Fibroblast of the aortic adventitia (primary cell): ENCODE measurements at regions not wholly inside any gene's neighbourhood (a gene's known extent, or its start where the extent isn't known, plus 50 kb on each side); places are given as distances from the start of the nearest gene placed in this dataset.

Experiments used
- DNase-seq: peaks from one replicate; pipeline ENCODE4 v3.0.0-alpha.2; 2010; ENCODE audit warnings: low read depth
- H3K4me3 ChIP-seq: 2 replicates; pipeline ENCODE4 v1.5.1; 2011; ENCODE audit warnings: low read depth, mild to moderate bottlenecking, control low read depth, low read length, moderate library complexity
- TF ChIP-seq, protein P1 (sequence below): IDR thresholded peaks from 2 replicates; pipeline ENCODE4 v1.5.1; 2011; ENCODE audit warnings: mild to moderate bottlenecking, low read length, control low read depth, inconsistent platforms; ENCODE audit not compliant: insufficient read depth

DNA sequence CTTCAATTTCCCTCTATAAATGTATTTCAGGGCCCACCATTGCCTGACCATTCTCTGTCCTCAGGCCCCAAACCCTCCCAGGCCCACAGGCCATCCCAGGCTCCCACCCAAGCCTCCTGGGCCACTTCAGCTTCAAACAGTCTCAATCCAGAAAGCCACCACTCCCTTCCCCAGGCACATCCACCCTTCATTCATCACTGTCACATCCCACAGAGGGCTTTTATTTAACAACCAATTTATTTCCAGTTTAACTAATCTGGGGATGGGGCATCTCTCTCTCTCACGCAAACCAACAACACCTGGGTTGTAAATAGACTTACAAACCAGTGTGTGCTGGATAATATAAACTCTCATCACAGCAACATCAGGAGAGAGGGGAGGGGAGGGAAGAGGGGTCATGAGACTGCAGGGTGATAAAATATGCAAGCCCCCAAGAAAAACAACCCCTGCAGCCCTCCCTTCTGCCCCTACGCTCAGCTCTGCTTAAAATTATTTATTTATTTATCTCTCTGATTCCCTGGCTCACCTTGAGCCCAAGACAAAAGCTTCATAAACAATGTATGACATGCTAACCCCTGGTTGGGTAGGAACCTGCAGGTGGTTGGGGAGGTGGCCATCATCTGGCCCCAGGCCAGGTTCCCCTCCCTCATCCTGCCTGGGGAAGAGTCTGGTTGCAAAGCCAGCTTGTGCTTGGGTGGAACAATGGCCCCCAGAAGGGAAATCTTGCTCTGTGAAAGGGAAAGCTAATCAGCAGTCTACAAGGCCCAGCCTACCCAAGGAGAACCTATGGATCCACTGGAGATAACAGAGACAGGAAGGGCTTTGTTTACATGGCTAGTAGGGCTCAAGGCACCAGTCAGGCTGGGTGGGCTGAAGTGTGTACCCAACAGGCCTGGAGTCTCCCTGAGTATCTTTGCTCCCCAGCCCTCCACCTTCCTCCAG, 359.2 kb downstream of the BUD13 start:
- no peak for DNase-seq
- H3K4me3 ChIP-seq = no peak overlapping the region
- TF ChIP-seq, protein P1, sequence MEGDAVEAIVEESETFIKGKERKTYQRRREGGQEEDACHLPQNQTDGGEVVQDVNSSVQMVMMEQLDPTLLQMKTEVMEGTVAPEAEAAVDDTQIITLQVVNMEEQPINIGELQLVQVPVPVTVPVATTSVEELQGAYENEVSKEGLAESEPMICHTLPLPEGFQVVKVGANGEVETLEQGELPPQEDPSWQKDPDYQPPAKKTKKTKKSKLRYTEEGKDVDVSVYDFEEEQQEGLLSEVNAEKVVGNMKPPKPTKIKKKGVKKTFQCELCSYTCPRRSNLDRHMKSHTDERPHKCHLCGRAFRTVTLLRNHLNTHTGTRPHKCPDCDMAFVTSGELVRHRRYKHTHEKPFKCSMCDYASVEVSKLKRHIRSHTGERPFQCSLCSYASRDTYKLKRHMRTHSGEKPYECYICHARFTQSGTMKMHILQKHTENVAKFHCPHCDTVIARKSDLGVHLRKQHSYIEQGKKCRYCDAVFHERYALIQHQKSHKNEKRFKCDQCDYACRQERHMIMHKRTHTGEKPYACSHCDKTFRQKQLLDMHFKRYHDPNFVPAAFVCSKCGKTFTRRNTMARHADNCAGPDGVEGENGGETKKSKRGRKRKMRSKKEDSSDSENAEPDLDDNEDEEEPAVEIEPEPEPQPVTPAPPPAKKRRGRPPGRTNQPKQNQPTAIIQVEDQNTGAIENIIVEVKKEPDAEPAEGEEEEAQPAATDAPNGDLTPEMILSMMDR = no peak

DNA sequence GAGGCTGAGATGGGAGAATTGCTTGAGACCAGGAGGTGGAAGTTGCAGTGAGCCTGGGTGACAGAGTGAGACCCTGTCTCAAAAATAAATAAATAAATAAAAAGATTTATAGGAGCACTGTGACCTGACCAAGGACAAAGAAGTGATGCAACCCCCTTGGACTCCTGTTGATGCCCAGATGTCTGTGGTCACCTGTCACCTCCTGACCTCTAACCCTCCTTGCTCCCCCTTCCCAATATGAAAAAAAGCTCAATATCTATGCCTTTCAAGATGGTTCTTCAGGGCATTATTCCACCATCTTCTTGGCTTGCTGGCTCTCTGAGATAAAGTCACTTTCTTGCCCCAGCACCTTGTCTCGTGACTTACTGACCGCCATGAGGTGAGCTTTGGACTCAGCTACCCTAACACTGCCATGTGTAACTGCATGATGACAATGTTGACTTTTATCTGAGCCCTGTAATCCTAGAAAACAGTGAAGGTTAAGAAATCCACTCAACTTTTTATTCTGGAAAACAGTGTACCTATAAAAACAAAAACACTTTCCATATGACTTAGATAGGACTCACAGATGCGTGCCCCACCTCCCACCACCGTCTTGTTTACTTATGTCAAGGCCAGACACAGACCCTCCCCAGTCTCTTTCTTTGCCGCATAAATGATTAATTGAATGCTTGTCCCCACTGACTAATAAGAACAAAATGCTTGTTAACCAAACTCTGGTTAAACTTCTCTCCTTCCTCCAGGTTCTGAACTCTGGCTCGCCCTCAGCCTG, 360.5 kb downstream of the BUD13 start:
- DNase-seq = no peak

DNA sequence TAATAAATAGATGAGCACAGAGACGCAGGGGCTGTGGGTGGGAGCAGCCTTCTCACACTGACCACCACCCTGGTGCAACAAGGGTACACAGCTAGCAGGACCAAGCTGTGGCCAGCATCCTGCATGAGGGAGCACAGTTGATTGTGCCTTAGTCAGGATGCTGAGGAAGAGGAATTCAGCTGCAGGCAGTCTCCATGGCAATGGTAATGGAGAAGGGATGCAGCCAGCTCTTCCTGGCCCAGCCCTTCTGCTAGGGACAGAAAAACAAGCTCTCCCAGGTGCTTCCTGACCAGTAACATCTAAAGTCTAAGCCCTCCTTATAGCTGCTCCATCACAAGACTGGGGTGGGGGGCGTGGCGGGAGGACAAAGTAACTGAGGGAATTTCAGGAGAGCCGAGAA, 363.5 kb downstream of the BUD13 start:
- TF ChIP-seq, protein P1 = no peak

More for the DNA sequence above, 360.5 kb downstream of the BUD13 start:
- no peak overlapping the region for H3K4me3 ChIP-seq
- TF ChIP-seq, protein P1 = no peak

DNA sequence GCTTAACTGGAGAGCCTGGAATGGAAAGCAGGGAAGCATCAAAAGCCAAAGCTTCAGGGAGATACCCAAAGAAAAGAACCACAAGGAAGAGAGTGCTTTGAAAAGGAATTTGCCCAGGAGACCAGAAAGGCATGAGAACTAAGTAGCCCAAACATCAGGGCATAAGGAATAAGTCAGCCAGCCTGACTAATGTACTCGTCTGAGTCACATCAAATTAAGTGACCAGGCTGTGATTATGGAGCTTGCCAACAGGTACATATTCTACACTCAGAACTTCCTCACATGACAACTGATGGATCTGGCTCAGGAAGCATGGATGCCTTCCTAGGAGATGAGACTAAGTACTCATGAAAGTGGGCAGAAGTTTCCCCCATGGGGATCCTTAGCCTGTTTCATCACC, 366.7 kb downstream of the BUD13 start:
- TF ChIP-seq, protein P1 = no peak
- no peak overlapping the region for H3K4me3 ChIP-seq
- no peak for DNase-seq

More for the DNA sequence above, 363.5 kb downstream of the BUD13 start:
- no peak overlapping the region for H3K4me3 ChIP-seq
- DNase-seq = no peak

DNA sequence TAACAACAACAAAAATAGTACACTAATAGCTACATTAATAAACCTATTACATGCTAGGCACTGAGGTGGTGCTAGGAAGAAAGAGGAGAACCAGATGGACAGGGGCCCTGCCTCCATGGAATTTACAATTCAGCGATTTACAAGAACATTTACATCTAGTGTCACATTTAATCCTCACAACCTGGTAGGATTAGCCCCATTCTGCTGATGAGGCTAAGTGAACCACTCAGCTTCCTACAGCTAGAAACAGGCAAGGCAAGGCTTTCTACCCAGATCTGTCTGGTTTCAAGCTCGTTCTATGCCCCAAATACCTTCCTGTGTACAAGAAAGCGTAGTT, 368.4 kb downstream of the BUD13 start:
- TF ChIP-seq, protein P1 = no peak
- no peak for DNase-seq
- no peak overlapping the region for H3K4me3 ChIP-seq

DNA sequence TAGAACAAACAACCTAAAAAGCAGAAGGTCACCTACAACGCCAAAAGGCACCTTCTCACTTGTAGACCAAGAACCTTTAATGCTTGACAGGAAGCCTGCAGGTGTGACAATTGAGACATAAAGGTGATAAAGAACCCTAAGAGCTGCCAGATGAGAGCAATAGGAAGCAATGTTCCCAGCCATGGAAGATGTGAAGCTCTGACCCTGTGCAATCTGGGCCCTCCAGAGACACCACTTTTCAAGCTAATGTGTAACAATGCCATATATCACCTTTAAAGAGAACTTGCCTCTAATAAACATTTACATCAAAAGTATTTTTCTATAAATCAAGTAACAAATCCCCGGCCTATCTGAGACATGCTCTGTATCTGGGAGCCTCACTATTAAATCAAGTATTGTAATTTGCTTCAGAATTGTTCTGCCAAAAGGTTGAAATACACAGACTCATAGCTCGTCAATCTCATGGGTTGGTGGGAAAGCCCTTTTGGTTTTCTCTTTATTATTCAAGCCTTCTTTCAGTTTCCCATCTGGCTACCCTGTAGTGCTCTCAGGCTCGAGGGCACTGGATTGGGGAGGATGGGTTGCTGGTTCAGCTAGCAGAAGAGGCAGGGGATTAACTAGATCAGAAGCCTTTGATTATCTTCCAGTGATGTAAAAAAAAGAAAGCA, 368.9 kb downstream of the BUD13 start:
- no peak for DNase-seq
- TF ChIP-seq, protein P1 = no peak
- H3K4me3 ChIP-seq = no peak overlapping the region
